HCT116 (cell line): ENCODE measurements at regions not wholly inside any gene's neighbourhood (a gene's known extent, or its start where the extent isn't known, plus 50 kb on each side); places are given as distances from the start of the nearest gene placed in this dataset.

ENCODE experiments used
- ATAC-seq: fragments of 200-7000 bp; cut with Tn5 transposase; 2 replicates; pipeline ENCODE4 v1.9.1; 2020; ENCODE audit warnings: mild to moderate bottlenecking, moderate library complexity
- BruUV-seq: library from RNA; stranded (reverse); fragments of 400-500 nt; replicated peaks from 2 replicates; lab custom pipeline; 2021; lab: Mats Ljungman, UMichigan
- CTCF ChIA-PET: fragments of 300-600 bp; sonication (Branson Sonifier 250); formaldehyde crosslinking; loops from one replicate; lab custom pipeline; 2021; ENCODE audit warnings: antibody characterized with exemption; lab: Charles Lee
- POLR2A ChIA-PET: fragments of 300-600, 350-600 bp; sonication (Branson Sonifier 250); formaldehyde crosslinking; loops from one replicate; lab custom pipeline; 2021; ENCODE audit warnings: antibody characterized with exemption; lab: Charles Lee
- RAD21 ChIA-PET, 2 experiments: fragments of 300-600 bp; sonication (Branson Sonifier 250); formaldehyde crosslinking; loops; one replicate each; lab custom pipeline; 2023; ENCODE audit warnings: low total read pairs in 2 of 2; ENCODE audit not compliant: uncharacterized antibody in 2 of 2, unreplicated experiment in 2 of 2, low non-redundant PET in 1 of 2; lab: Charles Lee
- DNase-seq: peaks from one replicate; pipeline ENCODE4 v3.0.0-alpha.2; 2010; ENCODE audit warnings: low read depth, low spot score
- H2AFZ ChIP-seq: fragments of 200-600 bp; shearing (Covaris generic), sonication (generic); 2 replicates; pipeline ENCODE4 v1.6.1; 2017; ENCODE audit warnings: low read depth, mixed run types, mixed read lengths, antibody characterized with exemption, low read length; ENCODE audit not compliant: poor library complexity, severe bottlenecking
- H3K27ac ChIP-seq: 2 replicates; pipeline ENCODE4 v1.5.1; 2012; ENCODE audit warnings: low read depth, low read length
- H3K27me3 ChIP-seq: fragments of 200-600 bp; sonication (generic); 2 replicates; pipeline ENCODE4 v1.6.1; 2016; ENCODE audit warnings: mixed run types, low read length, mixed read lengths; ENCODE audit not compliant: insufficient read depth
- H3K36me3 ChIP-seq, 2 experiments: fragments of 200-500 bp in 1 of 2; fragments of 200-600 bp in 1 of 2; sonication (Bioruptor generic) in 1 of 2; sonication (generic) in 1 of 2; 2 replicates each; pipeline versions ENCODE4 v1.5.1 to v1.6.1; 2014 to 2016; ENCODE audit warnings: low read length in 2 of 2, inconsistent platforms in 1 of 2, mixed read lengths in 1 of 2, mixed run types in 1 of 2; ENCODE audit not compliant: insufficient read depth in 2 of 2, control insufficient read depth in 1 of 2
- H3K4me1 ChIP-seq, 2 experiments: fragments of 200-600 bp in 1 of 2; sonication (generic) in 1 of 2; 2 replicates each; pipeline versions ENCODE4 v1.5.1 to v1.6.1; 2012 to 2017; ENCODE audit warnings: low read length in 2 of 2, inconsistent platforms in 1 of 2, mild to moderate bottlenecking in 1 of 2, mixed read lengths in 1 of 2, mixed run types in 1 of 2, moderate library complexity in 1 of 2; ENCODE audit not compliant: insufficient read depth in 2 of 2, control insufficient read depth in 1 of 2
- H3K4me2 ChIP-seq: fragments of 200-600 bp; sonication (generic); 2 replicates; pipeline ENCODE4 v1.6.1; 2017; ENCODE audit warnings: mixed run types, low read length, mixed read lengths
- H3K4me3 ChIP-seq, 2 experiments: fragments of 200-600 bp in 1 of 2; sonication (generic) in 1 of 2; replicated peaks in 1 of 2; 2 replicates each; pipeline ENCODE4 v1.5.1; 2011 to 2016; ENCODE audit warnings: low read length in 2 of 2, control low read depth in 1 of 2, low read depth in 1 of 2, mild to moderate bottlenecking in 1 of 2, mixed read lengths in 1 of 2, mixed run types in 1 of 2
- H3K79me2 ChIP-seq: fragments of 200-600 bp; sonication (generic); 2 replicates; pipeline ENCODE4 v1.6.1; 2017; ENCODE audit warnings: mild to moderate bottlenecking, mixed run types, low read length, moderate library complexity, mixed read lengths; ENCODE audit not compliant: insufficient read depth
- H3K9ac ChIP-seq: fragments of 200-600 bp; sonication (generic); 2 replicates; pipeline ENCODE4 v1.6.1; 2016; ENCODE audit warnings: low read length, mixed read lengths
- H3K9me2 ChIP-seq: fragments of 200-600 bp; sonication (generic), shearing (Covaris generic); 2 replicates; pipeline ENCODE4 v1.6.1; 2017; ENCODE audit warnings: mixed run types, mild to moderate bottlenecking, moderate library complexity; ENCODE audit not compliant: insufficient read depth
- H3K9me3 ChIP-seq, 2 experiments: fragments of 200-500 bp in 1 of 2; fragments of 200-600 bp in 1 of 2; sonication (Bioruptor generic) in 1 of 2; sonication (generic) in 1 of 2; 2 replicates each; pipeline ENCODE4 v1.6.1; 2014 to 2017; ENCODE audit warnings: low read length in 2 of 2, mixed read lengths in 2 of 2, inconsistent platforms in 1 of 2, low read depth in 1 of 2, mild to moderate bottlenecking in 1 of 2, mixed run types in 1 of 2, moderate library complexity in 1 of 2; ENCODE audit not compliant: control insufficient read depth in 1 of 2, insufficient read depth in 1 of 2
- H4K20me1 ChIP-seq: fragments of 200-600 bp; sonication (generic), shearing (Covaris generic); 2 replicates; pipeline ENCODE4 v1.6.1; 2017; ENCODE audit warnings: mixed run types, mild to moderate bottlenecking, moderate library complexity; ENCODE audit not compliant: insufficient read depth
- ATF3 ChIP-seq: IDR thresholded peaks from 2 replicates; pipeline ENCODE4 v1.6.1; 2012
- CBX3 ChIP-seq: IDR thresholded peaks from 2 replicates; pipeline ENCODE4 v1.6.1; 2012; ENCODE audit warnings: low read depth
- CEBPB ChIP-seq: IDR thresholded peaks from 2 replicates; pipeline ENCODE4 v1.6.1; 2012; ENCODE audit warnings: low read depth
- EZH2 ChIP-seq: fragments of 200-600 bp; sonication (generic); IDR thresholded peaks from 2 replicates; pipeline ENCODE4 v1.6.1; 2017; ENCODE audit warnings: antibody characterized with exemption, mixed run types
- EZH2phosphoT487 ChIP-seq: fragments of 200-600 bp; IDR thresholded peaks from 2 replicates; pipeline ENCODE4 v1.6.1; 2018; ENCODE audit warnings: antibody characterized with exemption, borderline replicate concordance
- FOSL1 ChIP-seq: IDR thresholded peaks from 2 replicates; pipeline ENCODE4 v1.6.1; 2012; ENCODE audit warnings: low read depth
- JUND ChIP-seq: IDR thresholded peaks from 2 replicates; pipeline ENCODE4 v1.6.1; 2012
- MAX ChIP-seq: IDR thresholded peaks from 2 replicates; pipeline ENCODE4 v1.6.1; 2012
- POLR2AphosphoS5 ChIP-seq: IDR thresholded peaks from 2 replicates; pipeline ENCODE4 v1.6.1; 2011; ENCODE audit warnings: mild to moderate bottlenecking, low read depth, low read length, moderate library complexity
- REST ChIP-seq: IDR thresholded peaks from 2 replicates; pipeline ENCODE4 v1.6.1; 2012; ENCODE audit warnings: low read depth
- SIN3A ChIP-seq: IDR thresholded peaks from 2 replicates; pipeline ENCODE4 v1.6.1; 2012; ENCODE audit warnings: low read depth
- SP1 ChIP-seq: IDR thresholded peaks from 2 replicates; pipeline ENCODE4 v1.6.1; 2012; ENCODE audit warnings: low read depth
- SRF ChIP-seq: IDR thresholded peaks from 2 replicates; pipeline ENCODE4 v1.6.1; 2012; ENCODE audit warnings: low read depth
- TCF7L2 ChIP-seq: IDR thresholded peaks from 2 replicates; pipeline ENCODE4 v1.7.0; 2011; ENCODE audit warnings: borderline replicate concordance, inconsistent platforms; ENCODE audit not compliant: insufficient read depth, insufficient read length; ENCODE audit errors: extremely low read depth
- YY1 ChIP-seq: IDR thresholded peaks from 2 replicates; pipeline ENCODE4 v1.6.1; 2011; ENCODE audit warnings: low read length, low read depth, moderate library complexity, mild to moderate bottlenecking; ENCODE audit not compliant: insufficient replicate concordance; ENCODE audit errors: extremely low read depth
- ZBTB33 ChIP-seq: IDR thresholded peaks from 2 replicates; pipeline ENCODE4 v1.6.1; 2011; ENCODE audit warnings: mild to moderate bottlenecking, low read length, moderate library complexity; ENCODE audit not compliant: insufficient replicate concordance; ENCODE audit errors: extremely low read depth
- ZFX ChIP-seq: fragments of 450-650 bp; IDR thresholded peaks from 2 replicates; pipeline ENCODE4 v1.6.1; 2017
- ZNF274 ChIP-seq: fragments of 200-500 bp; sonication (Bioruptor generic); IDR thresholded peaks from 2 replicates; pipeline ENCODE4 v1.6.1; 2014; ENCODE audit warnings: mild to moderate bottlenecking, low read depth, low read length, inconsistent platforms
- intact Hi-C: fragments of 100-400 bp; cut with micrococcal nuclease; formaldehyde crosslinking; loops from 2 replicates; pipeline ENCODE4 v1.10.0; 2022

GRCh38 chr1:238485912-238486209 is 595.1 kb upstream of the ZP4 start:
- Histone ChIP-seq H3K27ac (no peak overlapping the region), H3K9me3 (peaks cover 7 to 13% of the 10 kb centered on the region in 2 experiments; a peak in 3 of 4 replicates), H3K79me2 (no peaks in the 10 kb centered on the region), H3K4me3 (no peak overlapping the region), H2AFZ (no peak overlapping the region), H3K4me2 (no peak overlapping the region), H3K9ac (no peak overlapping the region), H4K20me1 (no peaks in the 10 kb centered on the region), H3K27me3 (no peaks in the 10 kb centered on the region), H3K4me1 (no peaks in the 10 kb centered on the region)
- BruUV-seq = no TSS peak
- no peak for ATAC-seq
- no peak for DNase-seq
- ChIA-PET CTCF (no interaction called here), POLR2A (no interaction called here)
- TF ChIP-seq POLR2AphosphoS5 (no peak), TCF7L2 (no peak), SP1 (no peak), SIN3A (no peak), ATF3 (no peak), ZFX (no peak), YY1 (no peak), EZH2 (no peak), CBX3 (no peak), EZH2phosphoT487 (no peak), ZBTB33 (no peak), FOSL1 (no peak), JUND (no peak), REST (no peak), MAX (no peak), SRF (no peak), CEBPB (no peak), ZNF274 (no peak)
- TF ChIP-seq, all 23 proteins: peak for 0
- no peaks in the 10 kb centered on the region for H3K9me2 ChIP-seq
- RAD21 ChIA-PET = no interaction called here
- no peaks in the 10 kb centered on the region for H3K36me3 ChIP-seq
- intact Hi-C loops = no loop called here
